Stomach (tissue), 4 donors: ENCODE measurements at regions not wholly inside any gene's neighbourhood (a gene's known extent, or its start where the extent isn't known, plus 50 kb on each side); places are given as distances from the start of the nearest gene placed in this dataset.

Source experiments
- CTCF ChIP-seq, 7 experiments: fragments of 450-650 bp in 4 of 7; fragments of 200-600 bp in 3 of 7; sonication (generic) in 3 of 7; IDR thresholded peaks; one replicate each; pipeline ENCODE4 v1.5.1; 2016 to 2019; ENCODE audit warnings: antibody characterized with exemption in 7 of 7, control low read depth in 2 of 7, mild to moderate bottlenecking in 1 of 7
- POLR2A ChIP-seq, 4 donors: fragments of 450-650 bp; IDR thresholded peaks; one replicate each; pipeline ENCODE4 v1.6.1; 2016; ENCODE audit warnings: antibody characterized with exemption in 4 of 4, control low read depth in 2 of 4, mild to moderate bottlenecking in 1 of 4, moderate library complexity in 1 of 4
- POLR2AphosphoS5 ChIP-seq, 3 donors: sonication (generic); formaldehyde crosslinking; IDR thresholded peaks; one replicate each; pipeline ENCODE4 v1.6.1; 2016; ENCODE audit warnings: antibody characterized with exemption in 3 of 3

GRCh38 chr1:65045022-65045817, 78.9 kb upstream of the JAK1 start:
- TF ChIP-seq CTCF (IDR thresholded peaks at IDR 0.05), result no peak
- TF ChIP-seq POLR2A (IDR thresholded peaks at IDR 0.05), result no peak
- no peak for TF ChIP-seq POLR2AphosphoS5 (IDR thresholded peaks at IDR 0.05)
